Breast epithelium (tissue), 4 donors: ENCODE measurements at regions not wholly inside any gene's neighbourhood (a gene's known extent, or its start where the extent isn't known, plus 50 kb on each side); places are given as distances from the start of the nearest gene placed in this dataset.

ENCODE experiments used
- DNase-seq, 2 donors: peaks; one replicate each; pipeline ENCODE4 v3.0.0-alpha.2; 2019; ENCODE audit warnings: low spot score in 2 of 2
- H3K27ac ChIP-seq, 2 donors: fragments of 200-600 bp; sonication (generic) in 1 of 2; one replicate each; pipeline ENCODE4 v1.5.1; 2016 to 2019; ENCODE audit warnings: mild to moderate bottlenecking in 1 of 2
- H3K27me3 ChIP-seq, 2 donors: fragments of 200-600 bp; sonication (generic) in 1 of 2; one replicate each; pipeline versions ENCODE4 v1.5.1 to v1.6.0; 2017 to 2019; ENCODE audit warnings: control low read depth in 1 of 2, mild to moderate bottlenecking in 1 of 2
- H3K36me3 ChIP-seq: fragments of 200-600 bp; one replicate; pipeline ENCODE4 v1.5.1; 2019
- H3K4me1 ChIP-seq, 2 donors: fragments of 200-600 bp; sonication (generic); one replicate each; pipeline ENCODE4 v1.5.1; 2016 to 2019; ENCODE audit warnings: control low read depth in 1 of 2
- H3K4me3 ChIP-seq, 3 donors: fragments of 200-600 bp; sonication (generic); 1 replicate in 2 of 3; 2 replicates in 1 of 3; pipeline ENCODE4 v1.5.1; 2016 to 2019; ENCODE audit warnings: mild to moderate bottlenecking in 3 of 3, moderate library complexity in 2 of 3
- H3K9me3 ChIP-seq, 2 donors: fragments of 200-600 bp; sonication (generic) in 1 of 2; one replicate each; pipeline ENCODE4 v1.5.1; 2016 to 2019; ENCODE audit warnings: control low read depth in 1 of 2
- POLR2A ChIP-seq: fragments of 450-650 bp; IDR thresholded peaks from one replicate; pipeline ENCODE4 v1.6.1; 2016; ENCODE audit warnings: antibody characterized with exemption, mild to moderate bottlenecking, moderate library complexity
- POLR2AphosphoS5 ChIP-seq, 3 donors: sonication (generic); formaldehyde crosslinking; IDR thresholded peaks; one replicate each; pipeline ENCODE4 v1.6.1; 2017; ENCODE audit warnings: antibody characterized with exemption in 3 of 3
- intact Hi-C: fragments of 100-400 bp; cut with DNase I; formaldehyde crosslinking; loops from one replicate; pipeline ENCODE4 v1.15.1; 2023; ENCODE audit warnings: low total_unique reads
- TF ChIP-seq, protein P1 (sequence below), 3 donors: fragments of 450-650 bp; IDR thresholded peaks; one replicate each; pipeline ENCODE4 v1.5.1; 2016 to 2017; ENCODE audit warnings: antibody characterized with exemption in 3 of 3, mild to moderate bottlenecking in 3 of 3, moderate library complexity in 3 of 3

DNA sequence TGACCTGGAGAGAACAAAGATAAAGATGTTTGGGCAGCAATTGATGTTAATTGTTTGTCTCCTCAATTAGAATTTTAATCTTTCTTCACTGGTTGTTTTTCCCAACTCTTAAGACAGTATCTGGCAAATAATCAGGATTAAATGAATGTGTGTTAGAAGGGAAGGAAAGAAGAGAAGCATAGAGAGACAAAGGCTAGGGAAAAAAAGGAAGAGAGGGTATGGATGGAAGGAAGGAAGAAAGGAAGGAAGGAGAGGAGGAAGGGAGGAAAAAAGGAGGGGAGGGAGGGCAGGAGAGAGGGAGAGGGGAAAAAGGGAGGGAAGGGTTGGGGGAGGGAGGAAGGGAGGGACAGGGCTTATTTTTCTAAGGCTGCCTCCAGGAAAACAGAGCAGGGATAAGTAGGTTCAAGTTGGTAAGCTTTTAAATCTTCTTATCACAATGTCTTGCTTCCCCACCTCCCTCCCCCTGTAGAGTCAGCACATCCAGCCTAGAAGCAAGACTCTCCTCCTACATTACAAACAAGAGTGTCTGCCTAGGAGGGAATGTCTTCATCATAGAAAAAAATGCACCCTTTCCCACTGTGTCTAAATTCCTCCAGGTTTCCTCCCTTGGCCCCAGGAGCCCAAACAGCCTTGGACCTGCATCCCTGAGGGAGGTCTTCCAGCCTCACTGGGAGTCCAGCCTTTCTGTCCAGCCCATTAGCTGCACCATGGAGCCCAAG lies 447.8 kb upstream of the JARID2 start:
- intact Hi-C loops: loop anchor here (2.0 kb wide), 1 partner anchor 59 kb away; no protein-coding TSS in a partner anchor

DNA sequence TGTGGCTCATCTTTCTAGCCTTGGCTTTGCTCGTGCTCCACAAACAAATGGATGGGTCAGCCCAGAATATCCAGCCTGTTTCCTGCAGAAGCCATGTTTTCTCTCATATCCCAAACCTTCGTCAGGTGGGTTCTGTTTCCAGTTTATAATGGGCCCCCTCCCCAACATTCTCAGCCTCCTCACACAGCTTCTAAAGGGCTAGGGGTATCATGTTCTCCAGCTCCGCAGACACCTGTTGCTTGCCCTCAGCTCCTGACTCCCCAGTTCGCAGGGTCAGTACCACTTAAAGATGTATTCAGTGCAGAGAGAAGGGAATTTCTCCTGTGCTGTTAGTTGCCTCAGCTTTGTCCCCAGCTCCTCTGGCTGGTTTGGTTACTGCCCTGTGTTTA lies 447.3 kb upstream of the JARID2 start:
- intact Hi-C loops: loop anchor here (2.0 kb wide), 1 partner anchor 60 kb away; no protein-coding TSS in a partner anchor
- Histone ChIP-seq H3K27me3 (no peaks in the 10 kb centered on the region), H3K4me3 (no peak overlapping the region), H3K9me3 (no peaks in the 10 kb centered on the region), H3K27ac (peak overlapping the region in 1 of 2 donors; percentile 7), H3K4me1 (no peaks in the 10 kb centered on the region), H3K36me3 (no peaks in the 10 kb centered on the region)
- TF ChIP-seq POLR2AphosphoS5 (IDR thresholded peaks at IDR 0.05): no peak
- no peak for DNase-seq

More for the DNA sequence above, 447.8 kb upstream of the JARID2 start:
- Histone ChIP-seq H3K4me3 (no peak overlapping the region), H3K27ac (peak overlapping the region in 1 of 2 donors; percentile 7), H3K4me1 (no peaks in the 10 kb centered on the region), H3K9me3 (no peaks in the 10 kb centered on the region), H3K27me3 (no peaks in the 10 kb centered on the region), H3K36me3 (no peaks in the 10 kb centered on the region)
- no peak for DNase-seq
- TF ChIP-seq POLR2AphosphoS5 (IDR thresholded peaks at IDR 0.05) (no peak), POLR2A (no peak)
- TF ChIP-seq, protein P1, sequence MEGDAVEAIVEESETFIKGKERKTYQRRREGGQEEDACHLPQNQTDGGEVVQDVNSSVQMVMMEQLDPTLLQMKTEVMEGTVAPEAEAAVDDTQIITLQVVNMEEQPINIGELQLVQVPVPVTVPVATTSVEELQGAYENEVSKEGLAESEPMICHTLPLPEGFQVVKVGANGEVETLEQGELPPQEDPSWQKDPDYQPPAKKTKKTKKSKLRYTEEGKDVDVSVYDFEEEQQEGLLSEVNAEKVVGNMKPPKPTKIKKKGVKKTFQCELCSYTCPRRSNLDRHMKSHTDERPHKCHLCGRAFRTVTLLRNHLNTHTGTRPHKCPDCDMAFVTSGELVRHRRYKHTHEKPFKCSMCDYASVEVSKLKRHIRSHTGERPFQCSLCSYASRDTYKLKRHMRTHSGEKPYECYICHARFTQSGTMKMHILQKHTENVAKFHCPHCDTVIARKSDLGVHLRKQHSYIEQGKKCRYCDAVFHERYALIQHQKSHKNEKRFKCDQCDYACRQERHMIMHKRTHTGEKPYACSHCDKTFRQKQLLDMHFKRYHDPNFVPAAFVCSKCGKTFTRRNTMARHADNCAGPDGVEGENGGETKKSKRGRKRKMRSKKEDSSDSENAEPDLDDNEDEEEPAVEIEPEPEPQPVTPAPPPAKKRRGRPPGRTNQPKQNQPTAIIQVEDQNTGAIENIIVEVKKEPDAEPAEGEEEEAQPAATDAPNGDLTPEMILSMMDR (IDR thresholded peaks at IDR 0.05): no peak

DNA sequence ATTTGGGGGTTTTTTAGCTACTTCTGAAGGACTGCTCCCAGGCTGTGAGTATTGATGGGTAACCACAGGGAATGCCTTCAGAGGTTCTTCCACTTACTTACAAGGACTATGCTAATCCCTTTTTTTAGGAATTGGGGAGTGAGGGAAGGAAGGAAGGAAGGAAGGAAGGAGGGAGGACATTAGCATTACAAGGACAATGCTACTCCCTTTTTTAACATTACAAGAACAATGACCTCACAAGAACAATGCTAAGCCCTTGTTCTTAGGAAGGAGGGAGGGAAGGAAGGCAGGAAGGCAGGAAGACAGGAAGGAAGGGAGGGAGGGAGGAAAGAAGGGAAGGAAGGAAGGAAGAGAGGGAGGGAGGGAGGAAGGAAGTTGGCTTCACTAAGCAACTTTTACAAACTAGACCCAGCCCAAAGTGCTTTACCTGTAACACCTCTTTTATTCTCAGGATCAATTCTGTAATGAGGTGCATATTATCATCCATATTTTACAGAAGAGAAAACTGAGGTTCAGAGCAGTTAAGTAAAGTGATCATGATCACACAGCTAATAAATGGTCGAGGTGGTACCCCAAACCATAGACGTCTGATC lies 446.8 kb upstream of the JARID2 start:
- no peaks in the 10 kb centered on the region for H3K4me1 ChIP-seq
- no peaks in the 10 kb centered on the region for H3K27me3 ChIP-seq
- intact Hi-C loops: loop anchor here (2.0 kb wide), 1 partner anchor 60 kb away; no protein-coding TSS in a partner anchor
- no peak overlapping the region for H3K27ac ChIP-seq
- no peak for DNase-seq
- H3K9me3 ChIP-seq: no peaks in the 10 kb centered on the region
- H3K36me3 ChIP-seq: no peaks in the 10 kb centered on the region
- no peak overlapping the region for H3K4me3 ChIP-seq
- no peak for TF ChIP-seq POLR2A
- TF ChIP-seq, protein P1 (IDR thresholded peaks at IDR 0.05): no peak
- no peak for TF ChIP-seq POLR2AphosphoS5 (IDR thresholded peaks at IDR 0.05)

GRCh38 chr6:14799928-14800327 lies 445.9 kb upstream of the JARID2 start:
- Histone ChIP-seq H3K27me3 (no peaks in the 10 kb centered on the region), H3K27ac (no peak overlapping the region), H3K4me3 (no peak overlapping the region), H3K4me1 (peaks cover 6 to 8% of the 10 kb centered on the region in 2 donors), H3K9me3 (no peaks in the 10 kb centered on the region), H3K36me3 (no peaks in the 10 kb centered on the region)
- DNase-seq: peak in 1 of 2 donors; percentile 53
- TF ChIP-seq POLR2A (no peak), POLR2AphosphoS5 (IDR thresholded peaks at IDR 0.05) (no peak)
- TF ChIP-seq, protein P1 (IDR thresholded peaks at IDR 0.05): peak in 1 of 3 donors; percentile 5
- intact Hi-C loops: loop anchor here (2.0 kb wide), 1 partner anchor 61 kb away; no protein-coding TSS in a partner anchor

- TF ChIP-seq POLR2A: no peak
- TF ChIP-seq, protein P1 (IDR thresholded peaks at IDR 0.05): no peak
- TF ChIP-seq POLR2AphosphoS5 (IDR thresholded peaks at IDR 0.05): no peak
- Histone ChIP-seq H3K27ac (no peak overlapping the region), H3K4me1 (peaks cover 9 to 10% of the 10 kb centered on the region in 2 donors), H3K36me3 (no peaks in the 10 kb centered on the region), H3K9me3 (no peaks in the 10 kb centered on the region), H3K4me3 (no peak overlapping the region), H3K27me3 (no peaks in the 10 kb centered on the region)
- intact Hi-C loops: no loop called here
- DNase-seq: no peak
These were observed 443.2 kb upstream of the JARID2 start for GRCh38 chr6:14802514-14803160.
